Activated CD4-positive, alpha-beta T cell treated with anti-CD3 and anti-CD28 coated beads, Interleukin-2, amount 50 U/mL, for 1 hour (primary cell): ENCODE measurements at regions not wholly inside any gene's neighbourhood (a gene's known extent, or its start where the extent isn't known, plus 50 kb on each side); places are given as distances from the start of the nearest gene placed in this dataset.
"Not testable (repeated sequence)": the region's sequence is repeated elsewhere in the genome, so short reads cannot be mapped to it uniquely, and the experiment has no call there.

Experiments used
- DNase-seq: peaks from one replicate; pipeline ENCODE4 v3.0.0-alpha.2; 2020

DNA sequence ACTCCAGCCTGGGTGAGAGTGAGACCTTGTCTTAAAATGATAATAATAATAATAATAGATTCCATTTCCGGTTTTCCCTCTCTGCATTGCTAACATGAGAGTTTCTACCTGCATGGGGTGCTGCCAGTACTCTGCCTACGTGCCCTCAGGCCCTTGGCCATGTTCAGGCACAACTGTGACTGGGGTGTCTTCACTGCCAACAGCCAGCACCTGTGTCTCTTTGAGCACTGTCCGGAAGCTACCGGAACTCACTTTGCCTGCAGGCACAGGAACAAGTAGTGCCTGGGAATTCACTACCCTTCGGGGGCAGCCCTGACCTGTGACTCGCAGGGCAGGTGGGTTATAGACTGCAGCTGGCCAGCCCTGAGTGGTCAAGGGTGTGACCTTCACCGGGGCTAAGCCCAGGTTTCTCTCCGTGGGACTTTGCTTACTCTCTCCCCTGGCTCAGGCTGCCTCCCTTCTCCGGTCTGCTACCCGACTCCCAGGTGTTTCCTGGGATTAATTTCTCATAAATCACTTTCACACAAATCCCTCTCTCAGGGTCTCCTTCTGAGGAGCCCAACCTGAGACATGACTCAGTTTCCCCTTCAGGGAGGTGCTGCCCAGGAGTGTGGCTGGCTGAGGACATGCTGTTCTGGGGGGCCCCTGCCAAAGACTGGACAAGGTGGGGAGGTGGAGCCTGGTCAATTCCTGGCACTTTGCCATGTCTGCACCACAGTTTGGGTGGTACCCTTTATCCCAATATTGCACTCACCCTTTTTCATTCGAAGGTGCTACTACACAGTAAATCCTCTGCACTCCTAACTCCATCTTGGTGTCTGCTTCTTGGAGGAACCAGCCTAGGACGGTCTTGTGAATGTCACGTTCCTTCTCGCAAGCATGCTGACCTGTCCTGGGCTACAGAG is 79.5 kb upstream of the RALGAPA2 start:
- DNase-seq: no peak

DNA sequence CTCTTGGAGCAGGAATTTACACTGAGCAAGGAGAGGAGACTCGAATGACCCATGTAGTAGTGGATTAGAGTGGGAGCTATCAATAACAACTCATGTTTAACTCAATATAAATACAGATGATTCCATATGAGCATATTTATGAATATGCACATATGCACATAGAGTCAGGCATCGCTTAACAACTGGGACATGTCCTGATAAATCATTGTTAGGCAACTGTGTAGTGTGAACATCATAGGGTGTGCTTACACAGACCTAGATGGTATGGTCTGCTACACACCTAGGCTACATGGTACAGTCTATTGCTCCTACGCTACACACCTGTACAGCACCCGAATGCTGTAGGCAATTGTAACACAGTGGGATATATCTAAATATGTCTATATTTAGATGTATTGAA is 75.9 kb upstream of the RALGAPA2 start:
- DNase-seq: no peak

DNA sequence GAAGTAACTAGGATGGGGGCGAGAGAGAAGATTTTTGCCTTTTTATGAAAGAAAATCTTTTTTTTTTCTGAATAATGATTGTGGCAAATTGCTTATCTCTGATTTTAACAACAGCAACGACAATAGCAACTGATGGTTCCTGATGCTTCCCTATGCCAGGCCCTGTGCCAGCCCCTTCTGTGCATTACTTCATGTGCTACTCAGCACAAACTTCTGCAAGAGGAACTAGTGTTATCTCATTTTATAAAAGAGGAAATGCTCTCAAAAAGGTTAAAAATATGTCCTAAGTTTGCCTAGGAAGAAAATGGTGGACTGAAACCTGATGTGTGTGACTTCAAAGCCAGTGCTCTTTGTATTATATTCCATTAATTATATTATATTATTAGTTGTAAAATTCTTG is 74.0 kb upstream of the RALGAPA2 start:
- no peak for DNase-seq

DNA sequence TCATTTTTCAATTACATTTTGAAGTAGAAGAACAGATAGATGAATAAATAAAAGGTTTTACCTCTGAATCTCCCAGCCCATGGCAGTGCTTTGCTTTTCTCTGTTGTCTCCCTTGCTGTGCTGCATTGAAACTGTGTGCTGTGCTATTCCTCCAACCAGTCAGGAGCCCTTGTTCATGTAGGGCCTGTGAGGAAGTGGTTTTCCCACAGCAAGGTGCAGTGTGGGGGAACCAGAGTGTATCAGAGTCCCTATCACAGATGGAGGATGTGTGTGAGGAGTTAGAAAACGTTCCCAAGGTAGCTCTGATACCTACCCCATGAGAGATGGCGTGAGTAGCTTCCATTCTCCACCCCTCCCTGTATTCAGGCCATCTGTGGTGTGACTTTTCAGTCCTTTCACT is 72.8 kb upstream of the RALGAPA2 start:
- no peak for DNase-seq

DNA sequence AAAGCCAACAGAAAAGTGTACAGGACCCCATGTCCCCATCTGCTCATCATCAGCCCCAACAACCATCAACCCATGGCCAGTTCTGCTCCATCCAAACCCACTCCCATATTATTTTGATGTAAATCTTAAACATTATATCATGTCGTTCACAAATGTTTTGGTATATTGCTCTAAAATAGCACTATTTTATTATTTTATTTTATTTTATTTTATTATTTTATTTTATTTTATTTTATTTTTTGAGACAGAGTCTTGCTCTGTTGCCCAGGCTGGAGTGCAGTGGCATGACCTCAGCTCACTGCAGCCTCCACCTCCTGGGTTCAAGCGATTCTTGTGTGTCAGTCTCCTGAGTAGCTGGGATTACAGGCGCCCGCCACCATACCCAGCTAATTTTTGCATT is 72.0 kb upstream of the RALGAPA2 start:
- not testable (repeated sequence) for DNase-seq

DNA sequence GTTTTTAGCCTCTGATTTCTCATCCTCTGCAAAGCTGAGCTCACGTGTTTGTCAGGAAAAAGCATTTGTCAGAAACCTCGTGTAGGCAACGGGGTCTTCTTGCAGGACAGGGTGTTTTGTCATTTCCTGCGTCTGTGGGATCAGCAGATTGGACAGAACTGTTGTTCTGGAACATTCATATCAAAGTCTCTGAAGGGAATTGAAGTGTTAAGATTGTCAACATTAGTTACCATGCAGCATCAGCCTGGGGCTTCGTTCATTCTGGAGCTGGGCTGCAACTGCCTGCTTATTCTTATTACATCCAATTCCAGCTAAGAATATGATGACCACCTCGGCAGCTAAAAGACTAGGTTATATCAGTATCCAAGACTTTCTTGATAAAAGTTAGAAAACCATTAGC is 71.0 kb upstream of the RALGAPA2 start:
- no peak for DNase-seq

DNA sequence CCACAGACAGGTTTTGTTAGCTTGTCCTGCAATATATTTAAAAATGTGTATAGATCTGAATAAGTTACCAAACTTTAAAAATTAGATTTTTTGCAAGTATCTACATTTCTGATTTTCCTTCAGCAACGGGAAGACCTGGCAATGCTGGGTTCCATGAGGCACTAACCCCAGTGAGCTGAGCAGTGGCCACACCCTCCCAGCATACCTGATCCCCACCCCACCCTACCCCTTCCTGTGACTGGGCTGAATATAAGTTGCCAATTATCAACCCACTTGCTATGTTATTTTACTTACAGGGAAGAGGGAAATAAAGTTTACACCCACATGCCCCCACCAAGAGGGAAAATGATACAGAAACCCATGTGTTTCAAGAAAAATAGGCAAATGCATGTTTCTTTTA is 70.3 kb upstream of the RALGAPA2 start:
- DNase-seq: no peak

DNA sequence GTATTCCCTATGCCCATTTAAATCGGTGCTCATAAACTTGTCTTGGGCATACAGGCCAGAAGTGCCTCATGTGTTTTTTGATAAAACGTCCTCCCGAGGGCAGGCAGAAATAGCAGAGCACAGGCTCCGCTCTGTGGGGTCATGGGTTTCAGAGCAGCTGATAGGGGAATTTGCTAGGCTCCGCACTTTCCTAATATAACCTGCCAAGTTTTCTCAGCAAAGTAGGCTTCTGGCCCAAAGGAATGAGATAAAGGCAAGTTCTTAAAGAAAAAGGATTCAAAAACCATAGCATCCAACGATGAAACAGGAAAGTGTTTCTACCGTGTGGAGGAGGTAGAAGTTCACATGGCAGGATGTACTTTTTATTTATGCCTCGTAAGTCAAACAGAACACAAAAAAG is 69.8 kb upstream of the RALGAPA2 start:
- DNase-seq: no peak

DNA sequence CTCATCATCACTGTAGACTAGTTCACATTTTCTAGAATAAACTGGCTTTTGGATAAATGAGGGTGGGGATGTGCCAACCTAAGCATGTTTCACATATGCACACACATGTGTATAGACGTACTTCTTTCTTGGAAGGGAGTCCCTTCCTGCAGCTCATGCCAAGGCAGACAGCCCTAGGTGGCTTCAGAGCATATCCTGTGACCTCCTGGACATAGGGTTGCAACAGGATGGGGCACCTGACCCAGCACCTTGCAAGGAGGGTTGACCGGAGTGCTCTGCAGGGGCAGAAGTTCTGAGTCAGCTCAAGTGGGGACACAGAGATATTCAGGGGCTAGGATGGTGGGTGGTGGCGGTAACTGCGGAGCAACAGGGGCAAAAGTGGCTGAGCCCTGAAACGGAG is 68.6 kb upstream of the RALGAPA2 start:
- no peak for DNase-seq

DNA sequence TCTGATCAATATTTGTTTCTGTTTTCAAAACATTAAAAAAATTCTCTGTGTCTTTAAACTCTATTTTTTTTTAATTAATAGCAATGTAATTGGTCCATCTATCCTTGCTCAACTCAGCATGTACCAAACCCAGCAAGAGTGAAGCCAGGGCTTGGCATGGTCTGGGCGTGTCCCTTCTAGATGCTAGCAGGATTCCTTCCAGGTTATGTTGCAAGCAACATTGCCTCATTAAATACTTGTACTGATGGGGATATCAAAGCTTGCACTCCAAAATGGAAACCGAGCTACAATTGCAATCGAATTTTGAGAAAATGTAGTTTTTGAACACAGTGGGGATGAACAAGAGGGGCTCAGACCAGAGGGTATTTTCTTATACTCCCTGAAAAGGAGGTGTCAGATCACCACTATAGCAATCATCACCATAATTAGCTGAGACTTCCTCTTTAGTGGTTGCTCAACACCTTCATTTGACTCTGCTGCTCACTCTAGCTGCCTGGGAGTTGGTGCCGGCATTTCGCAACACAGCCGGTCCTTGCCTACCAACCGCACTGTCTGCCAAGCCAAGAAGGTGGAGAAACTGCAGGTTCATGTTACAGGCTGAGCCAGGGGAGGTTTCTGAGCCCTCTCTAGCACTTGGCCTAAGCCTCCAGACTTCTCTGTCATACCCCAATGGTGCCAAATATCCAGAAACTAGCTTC is 67.8 kb upstream of the RALGAPA2 start:
- no peak for DNase-seq

DNA sequence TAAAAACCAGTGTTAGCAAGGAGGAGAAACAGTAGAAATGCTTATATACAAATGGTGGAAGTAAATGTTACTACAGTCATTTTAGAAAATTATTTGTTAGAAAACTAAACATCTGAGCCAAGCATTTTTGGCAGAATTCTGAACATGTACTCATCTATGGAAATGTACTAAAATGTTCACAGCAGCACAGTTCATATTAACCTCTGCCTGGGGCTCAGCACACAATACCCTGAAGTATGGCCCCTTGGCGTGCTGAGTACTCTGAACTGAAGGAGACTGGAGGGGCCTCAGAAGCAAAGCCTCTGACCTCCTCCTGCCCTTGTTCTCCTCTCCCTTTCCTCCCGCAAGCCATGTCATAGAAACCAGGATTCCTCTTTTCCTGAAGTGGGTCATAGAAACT is 66.2 kb upstream of the RALGAPA2 start:
- no peak for DNase-seq

DNA sequence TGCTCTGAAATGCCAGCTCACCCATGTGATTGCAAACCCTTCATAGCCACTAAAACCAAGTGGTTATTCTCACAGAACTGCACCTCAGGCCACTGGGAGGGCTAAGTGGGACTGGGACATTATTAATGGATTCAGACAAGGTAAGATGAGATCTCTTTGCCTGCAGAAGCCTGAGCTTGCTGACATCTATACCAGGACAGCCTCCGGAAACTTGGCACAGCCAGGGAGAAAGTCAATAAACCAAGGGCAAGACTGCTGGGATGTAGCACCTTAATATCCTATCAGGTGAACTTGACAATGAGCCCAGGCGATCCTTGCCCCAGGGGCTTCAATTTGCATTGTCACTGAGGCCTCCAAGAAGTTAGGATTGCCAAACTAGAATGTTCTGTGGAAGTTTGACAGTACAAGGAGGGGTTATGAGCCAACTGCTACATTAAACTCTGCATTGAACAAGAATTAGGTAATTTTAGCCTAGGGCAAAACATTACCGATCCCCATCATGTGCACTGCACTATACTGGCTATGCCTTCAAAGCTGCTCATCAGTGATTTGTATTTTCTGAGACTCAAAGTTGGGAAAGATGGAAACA is 60.1 kb upstream of the RALGAPA2 start:
- DNase-seq: no peak

DNA sequence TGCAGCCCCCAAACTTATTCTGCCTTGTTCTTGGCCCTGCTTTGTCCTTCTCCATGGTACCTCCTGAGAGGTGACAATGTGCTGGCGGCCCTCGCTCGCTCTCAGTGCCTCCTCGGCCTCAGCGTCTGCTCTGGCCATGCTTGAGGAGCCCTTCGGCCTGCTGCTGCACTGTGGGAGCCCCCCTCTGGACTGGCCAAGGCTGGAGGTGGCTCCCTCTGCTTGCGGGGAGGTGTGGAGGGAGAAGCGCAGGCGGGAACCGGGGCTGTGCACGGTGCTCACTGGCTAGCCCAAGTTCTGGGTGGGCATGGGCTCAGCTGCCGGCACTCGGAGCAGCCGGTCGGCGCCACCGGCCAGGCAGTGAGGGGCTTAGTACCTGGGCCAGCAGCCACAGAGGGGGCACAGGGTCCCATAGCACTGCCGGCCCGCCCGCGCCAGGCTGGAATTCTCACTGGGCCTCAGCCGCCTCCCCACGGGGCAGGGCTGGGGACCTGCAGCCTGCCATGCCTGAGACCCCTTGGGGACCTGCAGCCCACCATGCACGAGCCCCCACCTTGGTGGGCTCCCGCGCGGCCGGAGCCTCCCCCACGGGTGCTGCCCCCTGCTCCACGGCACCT is 55.9 kb upstream of the RALGAPA2 start:
- no peak for DNase-seq

DNA sequence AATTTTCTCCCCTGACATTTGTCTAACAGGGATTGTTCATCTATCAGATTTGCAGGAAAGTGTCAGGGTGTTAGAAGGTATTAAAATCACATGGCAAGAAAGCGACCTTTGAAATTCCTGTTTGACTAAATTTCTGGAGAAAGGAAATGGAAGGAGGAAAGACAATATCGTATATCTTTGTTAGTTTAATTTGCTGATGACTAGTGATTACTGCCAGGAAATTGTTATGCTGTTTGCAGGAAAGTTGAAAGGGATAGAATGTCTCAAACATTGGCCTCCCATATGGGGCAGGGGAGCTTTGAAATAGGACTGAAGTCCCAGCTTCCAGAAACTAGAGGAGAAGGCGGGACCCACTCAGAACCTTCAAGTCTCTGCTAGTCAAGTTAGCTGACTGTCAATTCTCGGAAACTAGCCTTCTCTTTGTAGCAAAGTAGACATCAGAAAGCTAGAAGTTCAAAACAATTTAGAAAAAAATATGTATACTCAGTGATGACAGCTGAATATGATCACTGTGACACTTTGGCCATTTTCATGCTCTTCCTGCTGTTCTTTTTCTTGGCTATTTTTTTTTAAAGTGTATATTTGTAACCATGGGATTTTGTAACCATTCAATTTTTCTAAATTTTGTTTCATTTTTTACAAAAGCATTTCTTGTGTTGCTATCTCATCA is 53.4 kb upstream of the RALGAPA2 start:
- DNase-seq: no peak

DNA sequence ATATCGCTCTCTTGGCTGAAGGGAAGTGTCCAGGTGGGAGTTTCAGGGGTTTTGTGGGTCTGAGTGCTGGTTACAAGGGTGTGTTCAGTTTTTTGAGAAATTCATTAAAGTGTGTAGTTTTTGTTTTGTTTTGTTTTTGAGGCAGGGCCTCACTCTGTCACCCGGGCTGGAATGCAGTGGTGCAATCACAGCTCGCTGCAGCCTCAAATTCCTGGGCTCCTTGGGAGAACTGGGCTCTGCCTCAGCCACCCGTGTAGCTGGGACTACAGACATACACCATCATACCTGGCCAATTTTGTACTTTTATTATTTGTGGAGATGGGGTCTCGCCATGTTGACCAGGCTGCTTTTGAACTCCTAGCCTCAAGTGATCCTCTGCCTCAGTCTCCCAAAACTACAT is 51.2 kb upstream of the RALGAPA2 start:
- DNase-seq: no peak
